ENCODE measurements at regions not wholly inside any gene's neighbourhood (a gene's known extent, or its start where the extent isn't known, plus 50 kb on each side); places are given as distances from the start of the nearest gene placed in this dataset.
"Not testable (repeated sequence)": the region's sequence is repeated elsewhere in the genome, so short reads cannot be mapped to it uniquely, and the experiment has no call there.

GRCh38 chr2:144903045-144903444 lies 383.1 kb upstream of the ZEB2 start:
- not testable (repeated sequence) for DNase-seq

DNA sequence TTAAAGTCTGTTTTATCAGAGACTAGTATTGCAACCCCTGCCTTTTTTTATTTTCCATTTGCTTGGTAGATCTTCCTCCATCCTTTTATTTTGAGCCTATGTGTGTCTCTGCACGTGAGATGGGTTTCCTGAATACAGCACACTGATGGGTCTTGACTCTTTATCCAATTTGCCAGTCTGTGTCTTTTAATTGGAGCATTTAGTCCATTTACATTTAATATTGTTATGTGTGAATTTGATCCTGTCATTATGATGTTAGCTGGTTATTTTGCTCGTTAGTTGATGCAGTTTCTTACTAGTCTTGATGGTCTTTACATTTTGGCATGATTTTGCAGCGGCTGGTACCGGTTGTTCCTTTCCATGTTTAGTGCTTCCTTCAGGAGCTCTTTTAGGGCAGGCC lies 381.5 kb upstream of the ZEB2 start:
- not testable (repeated sequence) for DNase-seq

- no peak for DNase-seq
These were observed 376.4 kb upstream of the ZEB2 start for GRCh38 chr2:144896341-144896740.

DNA sequence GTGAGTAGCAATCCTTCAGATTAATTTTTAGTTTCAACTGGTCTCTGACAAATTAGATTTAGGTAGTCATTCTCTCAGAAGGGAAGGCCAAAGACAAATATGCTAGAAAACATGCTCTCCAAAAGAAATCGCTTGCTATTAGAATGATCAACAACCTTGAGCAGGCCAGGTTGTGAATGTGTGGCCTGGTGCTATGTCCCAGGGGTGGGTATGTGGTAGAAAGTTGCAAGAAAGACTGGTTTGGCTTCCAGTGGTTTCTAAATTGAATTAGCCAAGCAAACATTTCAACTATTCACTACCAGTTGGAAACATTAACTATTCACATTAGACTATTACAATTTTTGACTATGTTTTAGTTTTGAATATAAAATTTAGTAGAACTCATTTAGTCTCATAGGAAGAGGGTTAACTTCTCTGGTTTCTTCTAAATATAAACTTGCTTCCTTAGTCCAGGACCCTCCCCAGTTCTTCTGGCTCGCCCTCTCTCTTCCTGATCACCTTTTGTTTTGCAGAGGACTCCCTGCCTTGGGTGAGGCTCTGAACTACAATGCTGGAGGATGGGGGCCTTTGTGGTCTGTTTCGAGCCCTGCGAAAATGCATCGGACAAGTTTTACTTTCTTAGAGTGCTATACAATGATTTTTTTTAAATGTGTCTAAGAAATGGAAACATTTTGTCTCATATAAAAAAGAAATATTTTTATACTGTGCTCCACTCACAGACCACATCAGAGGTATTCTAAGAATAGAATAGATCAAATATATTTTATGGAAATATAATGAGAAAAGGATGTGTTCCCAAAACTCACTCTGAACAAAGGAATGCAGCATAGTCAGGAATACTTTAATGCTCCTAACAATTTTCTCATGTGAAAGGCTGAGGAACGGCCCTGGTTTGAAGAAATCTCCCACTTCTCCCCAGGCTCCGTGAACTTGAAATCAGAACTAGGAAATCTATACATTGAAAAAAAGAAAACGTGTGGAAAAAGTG lies 375.0 kb upstream of the ZEB2 start:
- no peak for DNase-seq

GRCh38 chr2:144893464-144893863 lies 373.5 kb upstream of the ZEB2 start:
- no peak for DNase-seq

GRCh38 chr2:144890828-144891227 lies 370.9 kb upstream of the ZEB2 start:
- no peak for DNase-seq

GRCh38 chr2:144889348-144889747 lies 369.4 kb upstream of the ZEB2 start:
- no peak for DNase-seq

DNA sequence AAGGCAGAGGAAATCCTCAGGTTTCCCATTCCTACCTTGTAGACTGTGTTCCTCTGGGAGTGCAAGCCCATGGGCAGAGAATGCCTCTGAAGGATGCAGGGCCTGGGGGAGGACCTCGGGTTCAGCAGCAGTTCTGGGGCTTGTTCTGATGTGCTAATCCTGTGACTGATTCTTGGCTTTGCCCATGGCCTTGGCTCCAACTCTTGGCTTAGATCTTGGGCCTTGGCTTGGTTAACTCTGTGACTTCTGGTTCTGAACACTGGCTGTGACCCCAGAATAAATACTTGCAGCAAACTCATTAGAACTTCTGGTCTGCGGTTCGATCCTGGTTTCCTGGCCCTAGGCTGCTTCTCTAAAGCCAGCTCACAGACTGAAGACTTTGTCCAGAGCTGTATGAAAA lies 366.9 kb upstream of the ZEB2 start:
- no peak for DNase-seq

DNA sequence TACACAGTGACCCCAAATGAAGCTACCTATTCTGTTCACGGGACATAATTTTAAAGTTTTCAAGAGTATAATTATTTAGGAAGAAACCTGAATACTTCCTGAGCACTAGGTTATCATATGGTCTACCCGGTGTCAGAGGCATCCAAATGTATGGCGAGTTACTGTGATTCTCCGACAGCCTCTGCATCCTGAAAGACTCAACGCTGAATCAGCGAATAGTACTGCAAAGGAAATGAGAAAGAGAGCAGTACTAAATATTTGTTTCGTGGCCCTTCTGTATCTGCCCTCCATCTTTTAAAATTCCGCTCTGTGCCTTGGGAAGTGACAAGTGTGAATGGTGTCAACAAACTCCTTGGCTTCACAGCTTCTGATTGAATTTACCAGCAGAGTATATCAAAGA lies 358.0 kb upstream of the ZEB2 start:
- DNase-seq: no peak

DNA sequence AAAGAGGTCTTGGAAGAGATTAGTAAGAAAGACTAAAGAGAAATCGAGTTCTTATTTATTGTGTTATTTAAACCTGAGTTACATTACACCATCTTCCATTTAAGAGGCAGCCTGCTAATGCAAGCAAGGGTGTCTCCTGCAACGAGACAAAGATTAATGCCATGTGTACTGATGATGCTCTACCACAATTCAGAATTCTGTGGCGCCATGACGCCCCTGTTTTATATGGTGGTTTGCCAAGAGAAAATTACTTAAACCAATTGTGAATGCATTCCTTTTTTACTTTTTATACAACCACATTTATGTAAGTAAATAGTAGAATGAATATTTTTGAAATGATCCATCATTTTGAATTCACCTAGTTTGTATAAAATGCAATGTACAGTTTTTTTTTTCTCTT lies 356.1 kb upstream of the ZEB2 start:
- DNase-seq: no peak

DNA sequence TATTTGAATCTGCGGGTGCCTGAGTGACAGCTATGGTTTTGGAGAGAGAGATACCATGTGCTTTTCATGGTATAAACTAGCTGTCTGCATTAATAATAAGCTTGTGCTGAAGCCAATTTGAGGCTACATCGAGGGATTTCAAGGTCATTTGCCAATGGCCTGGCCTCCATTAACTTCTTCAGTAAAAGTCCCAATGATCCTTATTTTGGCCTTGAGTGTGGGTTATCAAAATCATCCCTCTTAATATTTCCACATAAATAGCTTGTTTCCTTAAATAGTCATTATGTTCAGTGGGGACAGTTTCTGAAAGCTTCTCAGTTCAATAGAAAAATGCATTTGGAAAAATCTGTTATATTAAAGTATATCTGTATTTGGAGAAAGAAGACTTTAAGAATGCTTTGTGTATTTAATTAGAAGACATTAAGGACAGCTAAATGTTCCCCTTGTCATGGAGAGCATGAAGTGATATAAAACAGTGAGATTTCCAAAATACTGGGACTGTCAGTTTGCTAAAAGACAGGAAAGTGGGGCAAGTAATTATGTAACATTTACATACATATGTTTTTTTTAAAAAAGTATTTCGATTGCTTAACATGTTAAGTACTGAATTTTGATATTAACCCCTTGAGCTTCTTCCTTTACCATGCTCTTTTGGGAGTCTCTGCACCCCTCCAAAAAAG lies 355.5 kb upstream of the ZEB2 start:
- no peak for DNase-seq

DNA sequence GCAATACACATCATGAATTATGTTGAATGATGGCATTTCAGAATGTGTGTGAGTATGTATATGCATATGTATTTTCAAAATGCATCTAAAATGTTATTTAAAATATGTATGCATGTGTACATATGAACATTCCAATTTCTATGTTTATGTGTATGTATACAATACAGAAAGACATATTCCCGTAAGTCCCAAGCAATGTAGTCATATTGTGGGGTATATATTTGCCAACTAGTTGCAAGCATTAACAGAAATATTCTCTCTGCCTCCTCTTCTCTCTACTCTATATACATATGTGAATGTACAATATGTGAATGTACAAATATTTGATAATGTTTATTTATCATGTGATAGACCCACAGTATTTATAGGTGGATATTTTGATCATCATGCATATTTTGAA lies 345.8 kb upstream of the ZEB2 start:
- no peak for DNase-seq

- no peak for DNase-seq
These were observed 339.8 kb upstream of the ZEB2 start for GRCh38 chr2:144859716-144860115.

DNA sequence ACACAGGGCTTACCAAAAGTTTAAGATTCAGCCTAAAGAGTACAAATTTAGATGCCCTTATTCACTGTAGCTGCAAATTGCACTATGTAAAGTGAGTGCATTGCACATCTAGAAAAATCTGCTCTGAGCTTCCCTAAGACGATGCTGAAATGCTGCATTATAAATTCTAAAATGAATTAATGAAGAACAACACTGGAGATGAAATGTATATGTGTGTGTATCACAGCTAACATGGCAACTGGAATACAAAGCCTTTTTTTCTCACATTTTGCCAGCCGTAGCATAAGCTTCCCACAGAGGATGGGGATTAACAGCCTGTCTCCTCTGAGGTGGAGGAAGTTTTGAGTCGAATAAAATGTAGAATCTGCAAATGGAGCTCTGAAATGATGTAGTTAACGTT lies 338.3 kb upstream of the ZEB2 start:
- no peak for DNase-seq

DNA sequence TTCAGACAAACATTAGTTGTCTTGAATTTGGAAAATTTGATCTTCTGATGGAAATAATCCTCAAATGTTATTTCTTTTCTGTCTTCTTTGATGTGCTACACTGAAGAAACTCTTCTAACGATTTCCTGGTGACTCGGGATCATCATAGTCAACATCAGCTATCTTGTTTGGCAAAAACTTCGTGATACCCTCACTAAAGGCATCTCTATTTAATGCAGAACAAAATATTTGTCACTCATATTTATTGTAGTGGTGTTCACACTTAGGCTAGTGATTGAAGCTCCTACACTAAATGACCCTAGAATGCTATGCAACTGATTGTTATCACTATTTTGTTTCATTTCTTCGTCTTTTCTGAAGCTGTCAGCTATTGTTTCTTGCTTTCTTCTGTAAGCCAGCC lies 334.7 kb upstream of the ZEB2 start:
- DNase-seq: no peak

- no peak for DNase-seq
These were observed 329.7 kb upstream of the ZEB2 start for GRCh38 chr2:144849612-144850011.

GRCh38 chr2:144848423-144848822 lies 328.5 kb upstream of the ZEB2 start:
- DNase-seq: no peak

DNA sequence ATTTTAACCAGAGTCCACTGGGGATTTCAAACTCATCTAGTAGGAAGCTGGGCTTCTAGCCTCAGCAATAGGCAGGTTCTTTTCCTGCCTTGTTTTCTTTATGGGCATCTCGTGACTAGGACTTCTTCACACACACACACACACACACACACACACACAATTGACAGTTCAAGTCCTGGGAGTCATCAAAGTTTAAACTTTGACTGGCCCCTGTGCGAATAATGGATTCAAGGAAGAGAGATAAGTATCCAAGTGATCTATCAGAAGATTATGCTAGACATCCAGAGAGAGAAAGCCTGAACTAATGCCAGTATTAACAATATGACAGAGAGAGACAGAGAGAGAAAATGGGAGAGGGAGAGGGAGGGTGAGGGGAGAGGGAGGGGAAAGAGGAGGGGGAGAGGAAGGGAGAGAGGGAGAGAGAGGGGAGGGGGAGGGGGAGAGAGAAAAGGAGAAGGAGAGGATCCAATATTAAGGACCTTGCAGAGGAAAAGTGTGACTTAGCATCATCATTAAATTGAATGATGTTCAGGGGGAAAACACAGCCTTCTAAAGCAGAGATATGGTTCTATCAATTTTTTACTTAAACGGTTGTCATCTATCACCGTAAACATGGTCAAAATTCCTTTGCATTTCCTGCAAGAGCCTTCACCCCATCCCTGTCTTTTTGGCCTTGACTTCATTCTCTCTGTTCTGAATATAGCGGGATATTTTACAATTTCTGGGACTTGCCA lies 327.6 kb upstream of the ZEB2 start:
- no peak for DNase-seq

GRCh38 chr2:144836635-144837350 lies 316.9 kb upstream of the ZEB2 start:
- DNase-seq: no peak

- DNase-seq: no peak
These were observed 315.9 kb upstream of the ZEB2 start for GRCh38 chr2:144835634-144836350.

GRCh38 chr2:144834998-144835633 lies 315.2 kb upstream of the ZEB2 start:
- no peak for DNase-seq

- no peak for DNase-seq
These were observed 314.4 kb upstream of the ZEB2 start for GRCh38 chr2:144834363-144834762.

Data from activated gamma-delta T cell treated with Interleukin-2 at 50 U/mL for 16 hours (primary cell).